Islet precursor cell (in vitro differentiated cells): ENCODE measurements at regions not wholly inside any gene's neighbourhood (a gene's known extent, or its start where the extent isn't known, plus 50 kb on each side); places are given as distances from the start of the nearest gene placed in this dataset.

ENCODE experiments used
- DNase-seq: peaks from one replicate; pipeline ENCODE4 v3.0.0-alpha.2; 2018

- DNase-seq, result peak; percentile 58
Observed at GRCh38 chr14:95979339-95980042, 59.7 kb upstream of the C14orf132 start.

GRCh38 chr14:95980402-95980801 lies 58.8 kb upstream of the C14orf132 start:
- DNase-seq, result no peak

- DNase-seq, result no peak
Observed at GRCh38 chr14:95981965-95982364, 57.2 kb upstream of the C14orf132 start.

GRCh38 chr14:95984206-95984605 lies 55.0 kb upstream of the C14orf132 start:
- DNase-seq, result no peak
